ENCODE measurements at regions not wholly inside any gene's neighbourhood (a gene's known extent, or its start where the extent isn't known, plus 50 kb on each side); places are given as distances from the start of the nearest gene placed in this dataset.

DNA sequence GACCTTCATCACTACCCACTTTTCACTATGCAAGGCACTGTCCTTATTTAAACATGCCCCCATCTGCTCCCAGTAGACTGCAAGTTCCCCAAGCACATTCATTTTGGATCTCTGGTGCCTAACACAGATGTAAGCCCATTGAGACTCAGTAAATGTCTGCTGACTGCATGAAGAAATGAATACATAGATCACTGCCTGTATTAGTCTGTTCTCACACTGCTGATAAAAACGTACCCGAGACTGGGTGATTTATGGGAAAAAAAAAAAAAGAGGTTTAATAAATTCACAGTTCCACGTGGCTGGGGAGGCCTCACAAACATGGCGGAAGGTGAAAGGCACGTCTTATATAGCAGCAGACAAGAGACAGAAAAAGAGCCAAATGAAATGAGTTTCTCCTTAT lies 204.9 kb downstream of the ATG4C start:
- DNase-seq, result no peak

DNA sequence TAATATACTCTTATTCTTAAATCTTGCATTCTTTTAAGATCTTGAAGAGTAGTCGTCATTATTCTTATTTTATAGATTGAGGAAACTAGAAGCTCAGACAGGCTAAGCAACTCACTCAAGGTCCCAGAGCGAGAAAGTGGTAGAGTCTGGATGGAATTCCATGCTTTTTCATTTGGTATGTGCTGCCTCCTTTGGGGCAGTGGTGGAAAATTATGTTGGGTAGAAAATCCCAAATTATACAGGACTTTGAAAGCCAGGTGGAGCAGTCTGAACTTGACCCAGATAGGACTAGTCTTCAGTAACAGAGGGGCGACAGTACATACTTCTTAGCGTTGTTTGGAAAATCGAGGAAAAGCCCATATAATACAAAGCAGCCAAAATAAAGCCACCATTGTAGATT lies 205.6 kb downstream of the ATG4C start:
- no peak for DNase-seq

- DNase-seq, result no peak
Observed at GRCh38 chr1:62991152-62991551, 207.2 kb downstream of the ATG4C start.

DNA sequence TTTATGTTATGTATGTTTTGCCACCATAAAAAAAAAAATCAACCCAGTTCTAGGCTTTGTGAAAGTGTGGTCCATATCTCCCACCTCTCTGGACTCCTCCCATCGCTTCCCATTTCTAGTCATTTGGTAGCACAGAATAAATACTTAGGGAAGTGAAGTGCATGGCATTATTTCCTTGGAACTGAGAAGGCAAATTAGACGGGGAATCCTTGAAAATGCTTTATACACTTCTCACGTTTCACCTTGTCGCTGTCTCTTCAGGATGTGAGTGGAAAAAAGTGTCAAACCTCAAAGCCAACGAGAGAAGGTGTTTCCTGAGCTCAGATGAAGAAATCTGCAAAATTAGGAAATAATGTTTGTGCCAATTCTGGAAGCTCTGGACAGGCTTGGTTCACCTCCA lies 209.9 kb downstream of the ATG4C start:
- no peak for DNase-seq

DNA sequence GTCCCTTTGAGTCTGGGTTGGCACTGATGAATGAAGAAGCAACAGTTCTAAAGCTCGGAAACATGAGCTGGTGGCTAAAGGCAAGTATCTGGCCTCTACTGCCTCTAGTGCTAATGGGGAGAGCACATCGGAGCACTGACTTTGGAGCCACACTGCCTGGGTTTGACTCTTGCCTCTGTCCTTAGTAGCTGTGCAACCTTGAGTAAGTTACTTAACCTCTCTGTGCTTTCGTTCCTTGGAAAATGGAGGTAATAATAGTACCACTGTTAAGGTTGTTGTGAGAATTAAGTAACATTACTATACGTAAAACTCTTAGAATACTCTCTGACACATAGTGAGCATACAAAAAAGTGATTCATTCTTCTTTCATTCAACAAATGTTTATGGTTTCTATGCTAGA lies 211.2 kb downstream of the ATG4C start:
- DNase-seq, result no peak

- DNase-seq, result no peak
Observed at GRCh38 chr1:62997884-62998283, 214.0 kb downstream of the ATG4C start.

DNA sequence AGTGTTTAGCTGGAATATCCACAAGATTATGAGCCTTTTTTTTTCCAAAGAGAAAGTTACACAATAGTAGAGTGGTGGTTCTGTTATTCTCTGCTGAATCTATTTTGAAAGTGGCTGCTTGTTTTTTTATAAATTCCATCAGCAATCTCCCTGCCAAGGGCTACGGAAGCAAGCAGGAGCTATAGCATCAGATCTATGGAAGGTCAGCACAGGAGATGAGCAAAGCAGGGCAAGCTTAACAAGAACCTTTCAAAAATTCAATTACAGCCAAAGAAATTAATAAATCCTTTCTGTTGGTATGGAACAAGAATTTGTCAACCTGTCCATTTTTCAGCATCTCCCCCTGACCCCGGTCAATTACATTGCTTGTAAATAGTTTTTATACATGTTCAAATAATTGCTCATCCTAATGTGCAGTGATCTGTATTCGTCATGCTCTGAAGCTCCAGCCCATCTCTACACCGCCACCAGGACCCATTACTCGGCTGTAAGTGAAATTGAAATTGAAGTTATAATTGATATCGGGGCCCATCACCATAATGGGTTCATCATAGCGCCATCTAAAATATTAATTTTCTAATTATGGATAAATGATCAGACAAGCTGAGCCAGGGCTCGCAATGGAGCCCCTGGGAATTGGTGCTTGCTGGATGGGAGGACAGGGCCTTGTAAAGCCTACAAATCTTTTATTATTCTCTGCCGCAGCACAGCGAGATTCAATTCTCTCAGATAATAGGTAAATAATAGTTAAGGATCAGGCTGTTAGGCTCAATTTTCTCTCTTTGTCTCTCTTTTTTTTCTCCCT lies 215.1 kb downstream of the ATG4C start:
- DNase-seq, result no peak

DNA sequence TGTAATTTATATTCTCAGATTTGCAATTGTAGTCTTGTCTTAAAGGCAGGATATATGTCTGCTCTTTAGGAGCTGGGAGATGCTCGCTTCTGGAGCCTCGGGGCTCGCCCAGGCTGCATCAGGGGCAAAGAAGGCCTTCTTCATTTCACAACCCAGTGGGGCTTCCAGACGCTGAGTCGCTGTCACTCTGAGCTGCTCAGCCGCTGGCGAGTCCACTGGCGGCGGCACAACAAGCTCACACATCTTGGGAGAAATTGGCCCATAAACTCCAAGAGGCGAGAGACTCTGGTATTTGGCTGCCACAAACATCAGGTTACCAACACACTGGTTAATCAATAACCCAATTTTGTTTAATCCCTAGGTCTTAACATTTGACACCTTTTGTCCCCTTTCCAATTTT lies 216.6 kb downstream of the ATG4C start:
- no peak for DNase-seq

- DNase-seq, result no peak
Observed at GRCh38 chr1:63004868-63005267, 220.9 kb downstream of the ATG4C start.

GRCh38 chr1:63005812-63006211 lies 221.9 kb downstream of the ATG4C start:
- no peak for DNase-seq

DNA sequence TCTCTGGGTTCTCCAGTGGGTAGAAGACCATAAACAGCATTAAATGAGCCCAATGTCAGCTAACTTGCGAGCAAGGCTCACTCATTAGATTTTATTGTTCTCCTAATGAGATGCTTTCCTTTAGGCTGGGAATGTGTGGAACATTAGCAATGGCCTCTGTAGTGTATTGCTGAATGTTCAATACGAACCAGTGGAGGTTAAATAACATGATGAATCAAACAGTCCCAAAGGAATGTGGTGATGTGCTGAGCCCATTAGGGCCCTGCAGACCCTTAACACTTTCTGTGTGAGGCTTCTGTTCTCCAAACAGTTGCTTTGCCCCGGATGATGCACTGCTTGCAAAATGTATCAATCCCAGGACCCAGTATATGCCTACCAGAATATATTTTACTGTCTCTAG lies 225.5 kb downstream of the ATG4C start:
- DNase-seq, result no peak

DNA sequence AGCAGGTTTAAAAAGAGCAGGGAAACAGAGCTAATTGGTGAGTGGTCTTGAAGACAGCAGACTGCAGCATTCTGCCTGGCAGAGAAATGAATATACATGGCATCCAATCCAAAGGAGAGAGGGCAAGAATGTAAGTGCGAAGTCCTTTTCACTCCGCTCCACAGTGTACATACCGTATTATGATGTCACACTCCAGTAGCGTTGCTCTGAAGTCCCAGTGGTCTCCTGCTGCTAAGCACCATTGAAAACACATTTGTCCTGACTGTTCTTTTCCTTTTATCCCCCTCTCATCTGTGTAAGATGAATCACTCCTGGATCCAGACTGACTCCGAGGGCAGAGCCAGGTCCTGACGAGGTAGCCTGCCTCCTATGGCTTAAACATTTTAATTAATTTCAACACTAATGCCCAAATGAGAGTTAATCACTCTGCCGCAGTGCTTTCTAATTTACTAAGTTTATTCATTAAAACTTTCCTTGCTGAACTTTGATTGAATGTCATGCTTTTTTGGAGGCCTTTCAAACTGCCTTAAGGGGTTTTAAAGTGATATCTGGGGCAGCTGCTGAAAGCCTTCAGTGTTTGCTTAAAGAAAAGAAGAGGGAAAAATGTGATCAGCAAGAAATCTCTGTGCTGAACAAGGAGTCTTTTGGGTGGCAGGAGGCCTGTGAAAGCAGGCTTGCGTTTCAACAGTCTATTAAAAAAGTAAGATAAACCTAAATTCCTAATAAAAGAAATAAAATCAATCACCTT lies 227.2 kb downstream of the ATG4C start:
- no peak for DNase-seq

DNA sequence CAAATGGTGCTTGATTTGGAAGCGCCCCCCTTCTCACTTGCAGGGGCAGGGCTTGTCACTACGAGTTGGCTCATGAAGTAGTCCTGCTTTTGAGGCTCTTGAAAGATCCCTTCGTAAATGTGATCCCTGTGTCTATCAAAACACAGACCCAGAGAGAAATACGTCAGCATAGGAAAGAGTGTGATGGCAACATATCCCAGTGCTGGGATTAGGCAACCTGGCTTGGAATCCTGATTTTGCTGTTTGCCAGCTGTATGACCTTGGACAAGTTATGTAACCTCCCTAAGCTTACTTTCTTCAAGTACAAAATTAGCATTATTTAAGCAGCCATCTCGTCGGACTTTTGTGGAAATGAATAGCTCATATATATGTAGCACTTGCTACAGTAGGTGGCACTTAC lies 228.4 kb downstream of the ATG4C start:
- DNase-seq, result no peak

GRCh38 chr1:63014267-63014666 lies 230.3 kb downstream of the ATG4C start:
- DNase-seq, result no peak

GRCh38 chr1:63022319-63022718 lies 238.4 kb downstream of the ATG4C start:
- no peak for DNase-seq

DNA sequence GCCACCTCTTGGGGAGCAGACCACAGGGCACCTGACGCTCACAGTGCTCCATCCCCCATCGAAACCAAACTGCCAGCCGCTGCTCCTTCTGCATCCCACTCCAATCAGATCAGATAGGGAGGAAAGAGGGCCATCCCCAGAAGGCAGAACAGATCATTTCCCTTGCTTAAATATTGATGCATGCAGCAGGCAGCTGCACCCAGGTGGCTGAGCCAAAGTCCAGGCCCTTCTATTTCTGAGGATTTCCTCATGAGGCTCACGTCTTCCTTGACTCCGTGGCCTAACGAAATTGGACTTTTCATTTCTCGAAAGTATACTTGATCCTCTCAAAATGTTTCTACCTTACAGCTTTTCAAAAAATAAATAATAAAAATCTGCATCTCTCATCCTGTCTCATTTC lies 239.2 kb downstream of the ATG4C start:
- DNase-seq, result no peak

- no peak for DNase-seq
Observed at GRCh38 chr1:63023637-63024036, 239.7 kb downstream of the ATG4C start.

DNA sequence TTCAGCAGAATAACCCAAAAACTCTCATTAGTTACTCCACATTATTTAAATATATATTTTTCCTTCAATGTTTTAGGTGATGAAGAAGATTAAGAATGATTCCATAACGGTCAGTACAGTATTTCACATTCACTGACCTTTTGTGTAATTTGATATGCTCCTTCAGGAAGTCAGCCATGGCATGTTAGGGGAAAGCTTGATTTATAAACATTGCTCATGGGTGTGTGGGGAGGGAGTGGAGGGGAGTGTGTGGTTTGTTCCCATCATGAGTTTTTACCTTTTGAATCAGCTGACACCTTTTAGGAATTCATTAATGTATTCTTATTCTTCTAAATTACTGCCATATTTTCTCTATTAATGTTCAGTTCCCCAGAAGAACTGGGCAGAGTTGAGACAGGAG lies 240.2 kb downstream of the ATG4C start:
- no peak for DNase-seq

- no peak for DNase-seq
Observed at GRCh38 chr1:63027176-63027575, 243.2 kb downstream of the ATG4C start.

DNA sequence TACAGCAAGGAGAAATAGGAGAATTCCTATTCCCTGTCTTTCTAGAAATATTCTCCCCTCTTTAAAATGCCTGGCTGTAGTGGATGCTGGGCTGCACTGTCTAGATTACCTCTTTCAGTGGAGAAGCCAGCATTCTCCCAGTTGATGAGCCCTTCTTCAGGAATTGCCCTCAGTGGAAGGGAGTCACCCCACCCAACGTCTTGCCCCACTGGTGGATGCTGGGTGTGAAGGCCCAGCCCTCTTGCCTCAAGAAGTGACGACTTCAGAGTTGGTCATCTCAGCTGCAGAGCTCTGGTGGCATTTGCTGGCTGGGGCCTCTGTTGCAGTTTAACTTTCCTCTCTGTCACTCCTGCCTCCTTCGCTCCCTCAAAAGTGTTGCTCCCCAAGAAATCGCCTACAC lies 248.2 kb downstream of the ATG4C start:
- DNase-seq, result no peak

DNA sequence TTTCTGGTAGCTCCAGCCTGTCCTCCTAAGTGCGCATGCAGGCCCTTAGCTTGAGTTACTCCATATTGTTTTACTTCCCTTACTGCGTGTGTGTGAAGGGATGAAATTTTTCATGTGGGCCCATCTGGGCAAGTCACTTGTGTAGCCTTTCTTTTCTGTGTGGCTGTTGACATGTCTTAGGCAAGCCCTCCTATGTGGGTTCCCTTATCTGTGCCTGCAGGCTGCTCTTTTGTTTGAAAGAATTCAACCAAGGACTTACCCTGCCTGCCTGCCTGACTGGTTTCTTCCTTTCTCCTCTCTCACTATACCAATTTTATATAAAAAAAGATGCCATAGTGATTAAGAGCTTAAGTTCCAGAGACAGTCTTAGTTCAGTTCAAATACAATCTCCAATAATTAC lies 249.3 kb downstream of the ATG4C start:
- DNase-seq, result no peak

- DNase-seq, result no peak
Observed at GRCh38 chr1:63034256-63034655, 250.3 kb downstream of the ATG4C start.

DNA sequence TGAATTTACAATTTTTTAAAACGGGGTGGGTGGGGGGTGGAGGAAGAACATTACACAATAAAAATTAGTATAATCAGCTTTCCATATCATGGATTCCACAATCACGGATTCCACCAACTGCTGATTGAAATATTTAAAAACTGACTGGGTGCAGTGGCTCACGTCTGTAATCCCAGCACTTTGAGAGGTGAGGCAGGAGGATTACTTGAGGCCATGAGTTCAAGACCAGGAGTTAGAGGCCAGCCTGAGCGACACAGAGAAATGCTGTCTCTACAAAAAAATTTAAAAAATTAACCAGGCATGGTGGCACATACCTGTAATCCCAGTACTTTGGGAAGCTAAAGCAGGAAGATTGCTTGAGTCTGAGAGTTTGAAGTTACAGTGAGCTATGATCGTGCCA lies 254.7 kb downstream of the ATG4C start:
- no peak for DNase-seq

- DNase-seq, result no peak
Observed at GRCh38 chr1:63041660-63042059, 257.7 kb downstream of the ATG4C start.

- no peak for DNase-seq
Observed at GRCh38 chr1:63042278-63042677, 258.3 kb downstream of the ATG4C start.
